Left cardiac atrium (tissue), 4 donors: ENCODE measurements at regions not wholly inside any gene's neighbourhood (a gene's known extent, or its start where the extent isn't known, plus 50 kb on each side); places are given as distances from the start of the nearest gene placed in this dataset.

Source experiments
- ATAC-seq, 2 donors: fragments of 200-7000 bp; cut with Tn5 transposase; one replicate each; pipeline ENCODE4 v1.9.1; 2020; ENCODE audit warnings: mild to moderate bottlenecking in 2 of 2, moderate library complexity in 2 of 2
- DNase-seq: peaks from one replicate; pipeline ENCODE4 v3.0.0-alpha.2; 2020
- intact Hi-C, 2 donors: fragments of 100-400 bp; cut with DNase I; formaldehyde crosslinking; loops; one replicate each; pipeline versions ENCODE4 v1.14.1 to v1.15.1; 2022 to 2023
- donor health status: DM: no; HTN: yes; CAD: no.
- donor health status: DM: no; HTN: yes; CAD: no; lungs with severe emphysema.
- donor health status: DM: yes; HTN: yes; CAD: no.
- donor health status: Dilated cardiomyopathy.

DNA sequence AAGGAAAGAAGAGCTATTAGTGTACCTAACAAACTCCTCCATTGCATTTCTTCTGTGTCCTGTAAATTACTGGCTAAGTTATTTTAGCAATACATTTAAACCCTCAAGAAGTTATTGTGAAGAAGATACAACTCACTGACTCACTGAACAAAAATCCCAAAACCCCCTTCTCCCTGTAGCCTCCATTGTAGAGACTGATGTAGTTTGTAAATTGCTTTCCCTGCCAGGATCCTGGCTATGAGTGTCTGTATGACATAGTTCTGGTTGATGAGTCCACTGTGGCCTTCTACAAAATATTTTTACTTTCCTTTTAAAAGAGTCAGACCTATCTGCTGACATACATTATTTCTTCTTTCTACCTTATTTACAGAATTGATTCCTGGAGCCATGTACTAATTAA is 155.6 kb downstream of the SLC6A15 start:
- no peak for DNase-seq
- intact Hi-C loops: no loop called here
- ATAC-seq: no peak

DNA sequence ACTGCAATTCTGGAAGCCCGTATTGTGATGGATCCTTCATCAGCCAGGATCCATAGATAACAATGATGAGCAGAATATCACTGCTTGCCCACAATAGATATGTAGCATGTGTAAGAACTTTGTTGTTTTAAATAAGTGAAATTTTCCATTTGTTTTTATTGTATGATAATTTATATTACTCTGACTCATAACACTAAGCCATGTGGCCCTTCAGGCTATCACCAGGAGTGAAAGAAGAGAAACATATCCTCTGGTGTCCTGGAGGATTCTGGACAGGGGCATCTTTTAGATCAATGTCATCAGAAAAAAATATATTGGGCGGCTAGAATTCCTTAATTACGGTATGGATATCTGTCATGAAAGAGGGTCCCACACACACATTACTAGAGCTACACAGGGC is 167.5 kb downstream of the SLC6A15 start:
- intact Hi-C loops: no loop called here
- ATAC-seq (no peak), DNase-seq (no peak)

DNA sequence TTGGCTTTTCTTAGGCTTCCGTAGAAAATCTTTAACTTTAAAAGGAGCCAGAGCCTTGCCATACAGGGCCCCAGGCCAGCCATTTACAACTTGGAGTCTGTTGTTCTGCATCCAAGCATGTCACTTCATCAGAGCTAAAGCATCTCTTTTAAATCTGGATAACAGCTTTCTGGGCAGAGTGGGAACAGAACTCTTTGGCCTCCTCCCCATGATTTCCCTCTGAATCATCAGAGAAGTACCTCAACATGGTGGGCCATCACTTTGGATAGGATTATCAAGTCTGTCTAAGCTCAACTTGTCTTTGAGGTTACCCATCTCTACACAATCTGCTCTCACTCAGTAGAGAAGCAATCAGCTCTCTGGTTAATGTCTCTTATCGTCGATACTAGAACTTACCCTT is 170.9 kb downstream of the SLC6A15 start:
- DNase-seq (no peak), ATAC-seq (no peak)
- intact Hi-C loops: no loop called here

DNA sequence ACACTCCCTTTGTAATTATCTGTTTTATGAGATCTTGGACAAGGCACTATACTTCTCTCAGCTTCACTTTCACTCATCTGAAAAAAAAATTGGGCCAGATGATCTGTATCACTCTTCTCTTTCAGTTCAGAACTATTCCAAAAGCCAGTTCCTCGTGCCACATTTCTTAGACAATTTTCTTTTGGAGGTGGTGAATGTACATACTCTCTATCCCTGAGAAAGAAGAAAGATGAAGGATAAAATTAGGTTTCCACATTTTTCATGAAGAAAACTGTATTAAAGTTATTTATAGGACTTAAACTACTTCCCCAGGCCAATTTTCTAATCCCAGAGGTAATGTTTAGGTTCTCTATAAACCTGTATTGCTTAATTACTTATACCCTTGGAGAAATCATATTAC is 171.6 kb downstream of the SLC6A15 start:
- intact Hi-C loops: no loop called here
- DNase-seq (no peak), ATAC-seq (no peak)

DNA sequence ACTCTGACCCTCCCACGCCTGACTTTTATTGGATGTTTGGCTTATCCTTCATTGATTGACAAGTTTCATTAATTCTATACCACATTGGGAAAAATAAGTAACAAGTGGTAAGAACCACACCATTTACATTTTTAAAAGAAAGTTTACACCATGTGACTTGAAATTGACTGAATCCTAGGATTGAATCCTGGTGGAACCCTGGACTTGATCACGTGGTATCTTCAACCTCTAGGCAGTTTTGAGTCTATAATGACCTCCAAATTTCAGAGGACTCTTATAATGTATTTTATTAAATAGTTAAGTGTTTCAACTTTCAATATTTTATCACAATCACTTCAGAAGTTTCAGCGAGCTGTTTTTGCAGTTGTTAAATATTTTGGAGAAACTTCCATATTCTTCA is 172.0 kb downstream of the SLC6A15 start:
- ATAC-seq (no peak), DNase-seq (no peak)
- intact Hi-C loops: no loop called here

DNA sequence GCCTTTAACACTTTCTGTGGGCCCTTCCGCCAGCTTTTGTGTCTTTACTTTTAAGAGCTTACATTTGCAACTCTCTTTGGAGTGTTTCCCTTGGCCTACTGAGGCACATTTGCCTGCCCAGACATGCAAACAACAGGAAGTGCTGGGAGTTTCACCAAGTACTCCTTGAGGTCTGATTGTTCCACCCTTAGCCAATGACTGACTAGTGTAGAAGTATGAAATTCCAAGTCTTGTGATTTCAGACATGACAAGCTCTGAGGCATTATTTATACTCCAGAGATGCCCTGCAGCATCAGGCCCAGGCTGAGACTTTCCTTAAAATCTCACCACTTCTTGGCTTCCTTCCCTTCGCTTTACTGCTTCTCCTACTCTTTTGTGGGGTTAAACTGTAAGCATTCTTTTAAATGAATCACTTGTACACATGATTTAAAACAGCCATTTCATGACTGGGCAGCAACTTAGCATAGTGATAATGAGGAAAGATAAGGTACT is 174.1 kb downstream of the SLC6A15 start:
- intact Hi-C loops: no loop called here

DNA sequence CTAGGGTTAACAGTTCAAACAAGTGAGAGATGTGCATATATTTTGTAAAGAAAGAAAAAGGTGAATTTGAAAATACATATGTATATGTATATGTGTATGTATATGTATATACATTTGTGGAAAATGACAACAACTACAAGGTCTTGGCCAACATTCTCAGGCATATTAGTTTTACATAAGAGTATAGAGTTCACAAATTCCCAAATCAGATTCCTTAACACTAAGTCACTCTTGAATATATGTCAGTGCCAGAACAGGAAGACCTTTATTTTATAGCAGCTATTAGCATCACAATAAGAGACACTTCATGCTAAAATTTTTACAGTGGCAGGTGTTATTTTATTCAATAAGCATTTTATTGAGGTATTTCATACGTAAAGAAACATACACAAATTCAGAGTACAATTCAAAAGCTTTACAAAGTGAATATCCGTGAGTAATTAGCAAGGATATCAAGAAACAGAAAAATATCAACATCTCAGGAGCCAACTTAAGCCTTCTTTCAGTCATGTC is 179.7 kb downstream of the SLC6A15 start:
- DNase-seq (no peak), ATAC-seq (no peak)
- intact Hi-C loops: no loop called here

More for the DNA sequence above, 174.1 kb downstream of the SLC6A15 start:
- no peak for DNase-seq
- ATAC-seq: no peak

DNA sequence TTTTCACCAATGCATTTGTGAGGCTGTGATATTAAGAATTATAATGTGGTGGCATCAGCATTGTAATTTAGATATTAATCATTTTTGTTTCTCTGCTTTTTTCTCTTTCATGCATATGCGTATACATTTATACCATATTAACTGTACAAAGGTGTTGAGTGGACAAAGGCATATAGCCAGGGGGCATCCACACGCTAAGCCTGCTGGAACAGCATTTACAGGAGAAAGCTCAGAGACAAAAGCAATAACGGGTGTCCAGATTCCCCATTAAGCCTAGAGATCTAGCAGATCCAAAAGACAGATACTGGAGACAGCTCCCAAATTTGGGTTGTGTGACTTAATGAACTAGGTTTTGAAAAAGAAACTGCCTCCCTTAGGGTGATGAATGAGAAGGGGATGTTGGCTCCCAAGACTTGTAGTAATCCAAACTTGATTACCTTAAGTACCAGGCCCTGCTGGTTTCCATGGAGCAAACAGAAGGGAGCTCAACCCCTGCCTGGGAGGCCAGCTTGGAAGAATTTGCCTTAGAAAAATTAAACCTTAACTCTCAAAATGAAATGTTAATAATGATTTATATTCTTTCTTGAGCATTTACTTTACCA is 181.9 kb downstream of the SLC6A15 start:
- intact Hi-C loops: no loop called here
- ATAC-seq: no peak
- DNase-seq: no peak

DNA sequence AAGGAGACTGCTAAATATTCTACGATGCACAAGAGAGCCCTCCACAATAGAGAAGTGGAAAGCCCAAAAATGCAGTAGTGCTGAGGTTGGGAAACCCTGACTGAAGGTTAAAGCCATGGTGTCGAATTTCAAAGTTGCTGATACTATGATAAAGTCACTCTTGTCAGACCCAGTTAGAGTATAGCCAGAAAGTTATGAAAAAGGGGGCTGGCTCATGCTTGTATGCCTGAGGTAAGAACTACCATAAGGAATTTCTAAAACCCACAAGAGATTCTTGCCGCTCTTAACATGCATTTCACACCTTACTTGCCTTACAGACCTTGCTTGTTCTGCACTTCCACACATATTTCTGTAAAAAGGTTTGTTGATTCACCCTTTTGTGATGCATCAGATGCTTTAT is 184.6 kb downstream of the SLC6A15 start:
- intact Hi-C loops: no loop called here
- ATAC-seq: no peak
- DNase-seq: no peak

DNA sequence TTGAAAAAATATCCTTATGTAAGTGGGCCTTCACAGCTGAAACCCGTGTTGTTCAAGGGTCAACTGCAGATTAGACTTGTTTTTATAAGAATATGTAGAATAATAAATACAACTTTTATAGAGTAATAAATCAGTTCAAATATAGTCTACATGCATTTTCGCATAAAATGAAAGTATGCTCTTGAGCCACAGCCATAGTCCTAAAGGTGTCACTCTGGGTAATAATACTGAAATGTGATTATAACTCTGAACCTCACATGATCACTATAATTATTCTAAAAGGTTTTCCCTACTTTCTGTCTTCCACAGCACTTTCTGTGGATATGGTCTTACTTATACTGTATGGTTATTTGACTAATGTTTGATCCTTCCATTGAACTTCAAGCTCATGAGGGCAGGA is 185.8 kb downstream of the SLC6A15 start:
- ATAC-seq (no peak), DNase-seq (no peak)
- intact Hi-C loops: no loop called here

DNA sequence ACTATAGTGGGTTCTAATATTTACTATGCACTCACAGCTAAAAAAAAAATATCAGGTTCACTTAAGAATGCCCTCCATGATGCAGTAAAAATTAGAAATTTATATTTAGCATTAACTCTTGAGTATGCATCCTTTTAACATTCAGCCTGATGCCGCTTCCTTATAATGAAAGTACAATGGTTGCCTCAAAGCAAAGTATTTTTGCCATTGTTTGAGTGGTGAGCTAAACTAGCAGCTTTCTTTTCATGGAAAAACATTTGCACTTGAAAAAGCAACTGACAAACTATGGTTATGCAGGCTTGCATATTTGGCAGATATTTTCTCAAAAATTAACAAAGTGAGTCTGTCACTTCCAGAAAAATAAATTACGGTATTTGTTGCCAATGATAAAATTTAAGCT is 188.6 kb downstream of the SLC6A15 start:
- DNase-seq (no peak), ATAC-seq (no peak)
- intact Hi-C loops: no loop called here

DNA sequence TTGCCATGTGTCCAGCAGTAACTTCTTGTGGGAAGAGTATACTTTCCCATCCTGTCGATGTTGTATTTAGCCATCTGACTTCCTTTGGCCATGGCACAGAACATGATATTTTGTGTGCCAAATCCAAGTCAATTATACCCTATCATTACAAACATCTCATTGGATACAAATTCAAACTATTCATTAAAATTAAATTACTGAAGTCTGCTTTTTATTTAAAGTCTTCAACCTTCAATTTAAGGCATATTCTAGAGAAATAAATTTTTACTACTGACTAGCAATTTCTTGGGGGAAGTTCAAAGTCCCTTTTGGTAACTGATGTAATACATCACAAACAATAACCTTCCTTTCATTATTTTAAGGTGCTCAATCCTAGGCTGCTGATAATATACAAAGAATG is 192.6 kb downstream of the SLC6A15 start:
- intact Hi-C loops: no loop called here

DNA sequence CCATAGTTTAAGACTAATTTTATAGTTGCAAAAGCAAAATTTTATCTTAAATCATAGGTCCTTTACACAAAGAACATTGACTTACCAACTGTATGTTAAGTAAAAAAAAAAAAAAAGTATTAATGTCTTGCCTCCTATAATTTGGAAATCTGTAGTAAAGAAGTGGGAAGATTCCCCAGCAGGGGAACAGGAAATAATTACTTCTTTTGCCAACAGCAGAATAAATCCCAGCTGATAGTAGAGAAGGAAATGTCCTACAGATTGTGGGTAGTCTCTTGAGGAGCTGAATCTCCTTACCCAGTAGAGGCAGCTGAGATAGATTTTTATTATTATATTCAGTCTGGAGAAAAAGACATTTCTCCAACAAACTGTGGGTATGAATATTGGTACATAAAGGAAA is 193.7 kb downstream of the SLC6A15 start:
- DNase-seq (no peak), ATAC-seq (no peak)
- intact Hi-C loops: no loop called here

More for the DNA sequence above, 192.6 kb downstream of the SLC6A15 start:
- ATAC-seq (no peak), DNase-seq (no peak)

DNA sequence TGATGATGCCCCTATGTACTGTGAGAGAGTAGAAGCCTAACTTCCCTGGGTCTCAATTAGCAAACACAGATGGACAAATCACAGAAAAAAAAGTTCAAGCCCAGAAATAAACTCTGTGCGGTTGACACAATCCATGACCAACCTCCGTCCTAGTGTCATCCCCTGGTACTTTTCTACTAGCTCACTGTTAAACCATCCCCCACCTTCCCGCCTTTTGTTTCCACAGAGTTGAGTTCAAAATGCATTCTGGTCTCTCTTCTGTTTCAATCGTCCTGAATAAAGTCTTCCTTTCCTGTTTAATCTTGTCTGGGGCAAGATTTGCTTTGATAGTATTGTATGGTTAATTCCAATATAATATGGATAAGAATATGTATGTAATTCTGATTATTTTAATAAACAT is 199.9 kb downstream of the SLC6A15 start:
- intact Hi-C loops: no loop called here
- DNase-seq (no peak), ATAC-seq (no peak)

DNA sequence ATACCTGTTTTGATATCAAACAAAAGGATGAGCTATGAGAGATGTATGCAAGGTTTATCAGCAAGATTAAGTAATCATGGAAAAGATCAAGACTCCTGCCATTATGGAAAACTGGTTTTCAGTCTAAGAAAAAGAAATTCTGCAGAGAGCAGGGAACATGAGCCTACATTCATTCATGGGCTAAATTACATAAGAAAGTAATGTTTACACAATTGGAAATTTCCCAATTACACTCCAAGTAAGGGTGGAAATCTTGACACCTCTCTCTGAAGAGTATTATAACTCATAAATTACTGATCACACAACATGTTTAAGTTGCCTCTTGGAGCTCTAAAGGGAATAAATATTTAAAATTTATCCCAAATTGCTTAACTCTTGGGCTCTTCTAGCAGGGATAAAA is 206.2 kb downstream of the SLC6A15 start:
- ATAC-seq (no peak), DNase-seq (no peak)
- intact Hi-C loops: no loop called here

DNA sequence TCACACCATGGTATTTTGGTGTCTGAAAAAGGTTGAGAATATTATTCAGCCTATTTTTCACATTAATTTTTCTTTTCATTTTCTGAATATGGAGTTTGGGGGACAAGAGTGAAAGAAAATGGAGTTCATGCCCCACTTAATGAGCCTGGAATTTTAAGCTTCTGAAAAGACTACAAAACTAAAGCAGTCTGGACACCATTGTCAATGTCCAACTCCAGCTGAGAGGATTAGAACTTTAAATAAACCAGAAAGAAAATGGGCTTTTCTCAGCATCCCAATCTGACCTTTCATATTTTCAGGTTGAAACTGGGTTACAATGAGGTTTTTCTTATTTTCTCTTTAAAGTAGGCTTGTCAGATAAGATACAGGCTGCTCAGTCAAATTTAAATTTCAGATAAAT is 207.7 kb downstream of the SLC6A15 start:
- no peak for ATAC-seq
- DNase-seq: no peak
- intact Hi-C loops: no loop called here

DNA sequence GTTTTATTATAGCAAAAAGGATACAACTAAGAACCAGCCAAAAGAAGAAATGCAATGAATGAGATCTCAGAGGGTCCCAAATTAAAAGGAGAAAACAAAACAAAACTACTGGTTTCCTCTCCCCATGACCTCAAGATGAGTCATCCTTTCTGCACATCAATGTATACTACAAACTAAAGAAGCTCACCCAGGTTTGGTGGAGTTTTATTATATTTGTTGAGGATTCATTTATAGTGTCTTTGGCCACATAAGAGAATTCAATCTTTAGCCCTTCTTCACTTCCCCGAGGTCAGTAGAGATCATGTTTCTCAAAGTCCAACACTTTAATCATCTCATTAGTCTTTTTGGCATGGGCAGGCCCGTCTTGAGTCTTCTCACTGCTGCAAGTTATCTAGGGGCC is 210.6 kb downstream of the SLC6A15 start:
- ATAC-seq: no peak
- intact Hi-C loops: no loop called here
- DNase-seq: no peak

DNA sequence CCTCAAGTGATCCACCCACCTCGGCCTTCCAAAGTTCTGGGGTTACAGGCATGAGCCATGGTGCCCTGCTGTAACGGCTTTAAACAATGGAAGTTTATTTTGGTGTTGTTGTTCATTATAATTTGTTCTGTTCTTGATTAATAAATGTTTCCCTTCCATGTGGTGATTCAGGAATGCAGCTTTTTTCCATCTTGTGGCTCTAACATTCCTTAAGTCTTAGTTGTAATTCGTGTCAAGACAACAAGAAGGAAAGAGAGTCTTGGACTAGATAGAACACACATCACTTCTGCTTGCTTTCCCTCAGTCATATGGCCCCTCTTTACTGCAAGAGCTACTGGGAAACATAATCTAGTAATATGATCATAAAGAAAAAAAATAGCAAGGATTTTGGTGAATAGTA is 211.6 kb downstream of the SLC6A15 start:
- DNase-seq (no peak), ATAC-seq (no peak)
- intact Hi-C loops: no loop called here

DNA sequence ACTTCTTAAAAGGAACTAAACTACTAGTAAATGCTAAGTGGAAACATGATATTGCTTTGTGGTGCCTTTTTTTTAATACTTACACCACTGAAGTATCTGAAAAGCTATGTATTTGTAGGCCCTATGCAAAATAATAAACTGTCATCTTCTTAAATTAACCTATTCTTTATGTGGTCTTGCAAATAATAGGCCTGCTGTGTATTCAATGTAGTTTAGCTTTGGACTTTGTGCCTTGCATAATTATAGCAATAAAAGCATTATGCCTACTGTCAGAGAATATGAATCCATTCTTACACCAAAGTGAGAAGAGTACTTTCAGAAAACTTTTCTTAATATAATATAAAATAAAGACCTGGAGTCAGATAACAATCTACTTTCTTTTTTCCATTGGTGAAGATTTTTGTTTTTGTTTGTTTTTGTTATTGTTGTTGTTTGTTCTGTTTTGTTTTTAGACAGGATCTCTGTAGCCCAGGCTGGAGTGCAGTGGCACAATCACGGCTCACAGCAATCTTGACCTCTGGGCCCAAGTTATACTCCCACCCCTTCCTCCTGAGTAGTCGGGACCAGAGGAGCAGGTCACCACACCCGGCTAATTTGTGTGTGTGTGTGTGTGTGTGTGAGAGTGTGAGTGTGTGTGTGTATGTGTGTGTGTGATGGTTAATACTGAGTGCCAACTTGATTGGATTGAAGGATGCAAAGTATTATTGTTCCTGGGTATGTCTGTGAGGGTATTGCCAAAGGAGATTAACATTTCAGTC is 213.8 kb downstream of the SLC6A15 start:
- intact Hi-C loops: no loop called here
- ATAC-seq (no peak), DNase-seq (no peak)

DNA sequence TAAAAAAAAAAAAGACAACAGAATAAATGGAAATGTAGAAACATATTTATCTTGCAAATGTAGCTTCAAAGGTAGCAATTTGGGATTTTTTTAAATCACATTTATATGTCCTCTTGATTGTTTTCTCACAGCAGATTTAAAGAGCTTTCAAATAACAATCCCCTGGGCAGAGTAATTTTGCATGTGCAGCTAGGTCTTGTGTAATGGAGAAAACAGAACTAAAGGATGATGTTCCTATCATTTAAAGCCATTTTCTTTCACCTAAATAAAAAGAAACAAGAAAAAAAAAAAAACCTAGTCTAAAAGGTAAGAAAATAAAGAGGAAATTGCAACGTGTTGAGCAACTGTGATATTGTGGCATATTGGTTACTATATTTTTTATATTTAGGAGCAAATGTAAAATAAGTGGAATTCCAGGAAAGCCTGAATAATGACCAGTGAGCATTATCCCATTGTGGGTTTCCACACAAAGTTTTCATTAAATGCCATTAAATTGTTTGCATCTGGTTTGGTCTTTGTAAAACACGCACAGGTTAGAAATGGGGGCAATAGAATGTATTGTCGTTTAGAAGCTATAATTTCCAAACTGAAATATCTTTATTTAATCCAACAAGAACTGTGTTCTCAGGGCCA is 215.6 kb downstream of the SLC6A15 start:
- ATAC-seq (no peak), DNase-seq (no peak)

DNA sequence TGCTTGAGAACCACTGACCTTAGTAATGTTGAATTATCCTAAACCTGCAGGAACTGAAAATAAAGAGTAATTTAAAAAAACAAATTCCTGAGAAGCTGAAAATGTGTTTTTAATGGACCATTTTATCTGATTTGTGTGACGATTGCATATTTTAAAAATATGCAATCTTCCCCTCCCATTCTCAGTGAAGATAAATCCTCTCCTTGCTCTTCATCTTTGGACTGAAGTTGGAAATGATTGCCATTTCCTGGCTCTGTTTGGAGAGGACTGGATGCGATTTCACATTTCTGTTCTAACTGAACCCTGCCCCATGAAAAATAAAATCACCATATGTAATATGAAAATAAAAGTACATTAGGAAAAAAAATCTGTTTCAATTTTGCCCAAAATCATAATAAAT is 216.3 kb downstream of the SLC6A15 start:
- DNase-seq: no peak
- intact Hi-C loops: no loop called here
- no peak for ATAC-seq

More for the DNA sequence above, 215.6 kb downstream of the SLC6A15 start:
- intact Hi-C loops: no loop called here
